ENCODE measurements at regions not wholly inside any gene's neighbourhood (a gene's known extent, or its start where the extent isn't known, plus 50 kb on each side); places are given as distances from the start of the nearest gene placed in this dataset.

DNA sequence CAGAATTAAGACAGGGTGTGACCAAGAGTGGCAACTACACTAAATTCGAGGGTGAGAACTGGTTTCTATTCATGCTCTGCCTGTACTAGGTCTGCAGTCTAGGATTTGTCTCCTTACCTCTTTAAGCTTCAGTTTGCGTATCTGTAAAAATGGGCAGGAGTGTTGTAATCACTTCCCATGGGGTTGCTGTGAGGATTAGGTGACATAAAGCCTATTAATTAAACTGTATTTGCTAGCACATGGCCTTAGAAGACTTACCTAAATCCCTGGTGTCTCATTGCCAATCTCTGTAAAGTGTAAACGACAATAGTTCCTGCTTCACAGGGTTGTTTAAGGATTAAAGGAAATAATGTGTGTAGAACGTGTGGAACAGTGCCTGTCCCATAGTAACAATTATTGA, 193.6 kb downstream of the DRD1 start:
- in situ Hi-C loops (cut with MboI; ENCODE audit: low sequenced_read_pairs, unreplicated experiment), result no loop called here
- TF ChIP-seq, protein P1, sequence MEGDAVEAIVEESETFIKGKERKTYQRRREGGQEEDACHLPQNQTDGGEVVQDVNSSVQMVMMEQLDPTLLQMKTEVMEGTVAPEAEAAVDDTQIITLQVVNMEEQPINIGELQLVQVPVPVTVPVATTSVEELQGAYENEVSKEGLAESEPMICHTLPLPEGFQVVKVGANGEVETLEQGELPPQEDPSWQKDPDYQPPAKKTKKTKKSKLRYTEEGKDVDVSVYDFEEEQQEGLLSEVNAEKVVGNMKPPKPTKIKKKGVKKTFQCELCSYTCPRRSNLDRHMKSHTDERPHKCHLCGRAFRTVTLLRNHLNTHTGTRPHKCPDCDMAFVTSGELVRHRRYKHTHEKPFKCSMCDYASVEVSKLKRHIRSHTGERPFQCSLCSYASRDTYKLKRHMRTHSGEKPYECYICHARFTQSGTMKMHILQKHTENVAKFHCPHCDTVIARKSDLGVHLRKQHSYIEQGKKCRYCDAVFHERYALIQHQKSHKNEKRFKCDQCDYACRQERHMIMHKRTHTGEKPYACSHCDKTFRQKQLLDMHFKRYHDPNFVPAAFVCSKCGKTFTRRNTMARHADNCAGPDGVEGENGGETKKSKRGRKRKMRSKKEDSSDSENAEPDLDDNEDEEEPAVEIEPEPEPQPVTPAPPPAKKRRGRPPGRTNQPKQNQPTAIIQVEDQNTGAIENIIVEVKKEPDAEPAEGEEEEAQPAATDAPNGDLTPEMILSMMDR (IDR thresholded peaks at IDR 0.05; ENCODE audit: borderline replicate concordance, control extremely low read depth, extremely low read depth, insufficient read depth, missing control alignments), result no peak
- DNase-seq (ENCODE audit: low spot score), result no peak

DNA sequence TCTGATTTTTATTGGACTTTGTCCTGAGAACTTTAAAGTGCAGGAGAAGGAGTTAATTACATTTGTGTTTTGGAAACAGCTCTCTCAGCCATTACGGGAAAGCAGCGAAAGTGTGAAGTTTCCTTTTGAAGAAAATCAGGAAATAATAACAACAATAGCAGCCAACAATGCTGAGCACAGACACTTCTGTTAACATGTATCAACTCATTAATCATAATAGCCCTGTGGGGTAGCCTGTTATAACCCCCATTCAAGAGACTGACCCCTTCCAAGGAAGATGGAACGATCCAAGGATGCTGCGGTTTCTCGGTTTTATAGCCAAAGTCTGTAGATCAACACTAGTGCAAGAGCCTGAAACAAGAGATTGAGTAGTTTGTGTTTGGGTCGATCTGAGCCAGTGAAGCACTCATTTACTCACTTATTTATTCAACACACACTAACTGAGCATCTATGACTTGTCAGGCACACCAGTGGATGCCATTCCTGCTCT, 195.5 kb downstream of the DRD1 start:
- TF ChIP-seq, protein P1 (IDR thresholded peaks at IDR 0.05; ENCODE audit: borderline replicate concordance, control extremely low read depth, extremely low read depth, insufficient read depth, missing control alignments), result no peak
- in situ Hi-C loops (cut with MboI; ENCODE audit: low sequenced_read_pairs, unreplicated experiment), result no loop called here

DNA sequence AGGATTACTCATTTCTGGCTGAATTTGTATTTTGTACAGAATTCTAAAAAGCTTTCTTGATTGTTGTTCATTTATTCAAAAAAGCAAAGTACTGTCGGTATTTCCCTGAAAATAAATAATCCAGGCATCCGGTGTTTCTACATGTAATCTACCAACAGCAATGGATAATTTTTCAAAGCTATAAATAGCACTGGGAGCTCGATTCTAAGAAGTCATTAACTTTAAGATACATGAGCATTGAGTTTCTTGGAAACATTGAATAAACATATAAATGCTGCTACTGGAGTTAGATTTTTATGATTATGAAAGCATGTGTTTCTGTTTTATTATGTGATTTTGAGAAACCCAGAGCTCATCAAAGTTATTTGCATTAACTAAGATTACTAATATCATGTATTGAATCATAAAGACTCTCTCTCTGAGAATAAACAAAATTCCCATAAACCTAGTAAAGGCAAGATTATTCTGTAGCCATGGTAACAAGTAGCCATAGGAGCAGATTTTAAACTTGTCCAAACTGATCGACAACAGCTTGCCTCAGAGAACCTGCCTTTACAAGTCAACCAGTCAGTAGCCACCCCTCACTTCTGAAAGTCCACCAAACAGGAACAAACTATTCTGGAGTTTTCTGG, 197.0 kb downstream of the DRD1 start:
- no peak for DNase-seq (ENCODE audit: low spot score)
- in situ Hi-C loops (cut with MboI; ENCODE audit: low sequenced_read_pairs, unreplicated experiment), result no loop called here
- TF ChIP-seq, protein P1 (IDR thresholded peaks at IDR 0.05; ENCODE audit: borderline replicate concordance, control extremely low read depth, extremely low read depth, insufficient read depth, missing control alignments), result no peak

More for the DNA sequence above, 195.5 kb downstream of the DRD1 start:
- no peak for DNase-seq (ENCODE audit: low spot score)

GRCh38 chr5:175246242-175246888, 197.6 kb downstream of the DRD1 start:
- in situ Hi-C loops (cut with MboI; ENCODE audit: low sequenced_read_pairs, unreplicated experiment), result no loop called here
- TF ChIP-seq, protein P1 (IDR thresholded peaks at IDR 0.05; ENCODE audit: borderline replicate concordance, control extremely low read depth, extremely low read depth, insufficient read depth, missing control alignments), result no peak
- no peak for DNase-seq (ENCODE audit: low spot score)

DNA sequence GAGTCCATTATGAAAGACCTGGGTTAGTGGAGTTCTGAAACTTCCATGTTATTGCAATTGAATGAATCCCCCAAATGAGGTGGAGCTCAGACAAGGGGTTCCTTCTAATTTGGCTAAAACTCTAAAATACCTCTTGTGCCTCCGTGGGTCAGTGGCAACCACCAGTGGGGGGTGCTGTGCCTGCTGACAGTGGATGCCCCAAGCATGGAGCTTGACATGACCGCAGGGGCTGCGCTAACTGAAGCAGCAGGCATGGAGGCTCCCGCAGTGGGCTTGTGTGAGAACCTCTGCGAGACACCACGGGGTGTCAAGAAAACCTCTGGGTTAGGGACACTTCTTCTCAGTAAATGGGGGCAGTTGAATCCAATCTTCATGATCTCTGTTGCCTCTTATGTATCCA, 200.5 kb downstream of the DRD1 start:
- in situ Hi-C loops (cut with MboI; ENCODE audit: low sequenced_read_pairs, unreplicated experiment), result no loop called here
- TF ChIP-seq, protein P1 (IDR thresholded peaks at IDR 0.05; ENCODE audit: borderline replicate concordance, control extremely low read depth, extremely low read depth, insufficient read depth, missing control alignments), result no peak
- DNase-seq (ENCODE audit: low spot score), result no peak

DNA sequence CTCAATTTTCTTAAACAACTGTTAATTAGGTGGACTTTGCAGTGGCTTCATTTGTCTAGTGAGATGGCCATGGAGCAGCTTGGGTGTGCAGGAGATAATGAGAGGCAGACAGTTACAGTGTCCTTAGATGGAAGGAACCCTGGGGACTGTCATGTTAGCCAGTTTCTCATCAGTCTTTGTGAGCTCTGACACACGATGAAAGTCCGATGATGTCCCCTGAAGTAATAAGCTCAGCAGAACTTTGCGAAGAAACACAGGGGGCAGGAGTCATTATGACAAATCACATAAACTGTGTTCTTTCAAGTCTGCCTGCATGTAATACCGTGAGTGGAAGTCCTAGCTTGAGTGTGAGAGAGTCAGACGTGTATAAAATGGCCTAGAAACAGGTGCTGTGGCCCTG, 201.8 kb downstream of the DRD1 start:
- no peak for DNase-seq (ENCODE audit: low spot score)
- in situ Hi-C loops (cut with MboI; ENCODE audit: low sequenced_read_pairs, unreplicated experiment), result no loop called here
- TF ChIP-seq, protein P1 (IDR thresholded peaks at IDR 0.05; ENCODE audit: borderline replicate concordance, control extremely low read depth, extremely low read depth, insufficient read depth, missing control alignments), result no peak

Measured in GM13976 (cell line).